HG03439 (cell line): ENCODE measurements at regions not wholly inside any gene's neighbourhood (a gene's known extent, or its start where the extent isn't known, plus 50 kb on each side); places are given as distances from the start of the nearest gene placed in this dataset.
A peak's percentile ranks its signal among the peaks of the same experiment; 100 is the strongest.
"Not testable (repeated sequence)": the region's sequence is repeated elsewhere in the genome, so short reads cannot be mapped to it uniquely, and the experiment has no call there.

ENCODE experiments used
- ATAC-seq: cut with Tn5 transposase; IDR thresholded peaks from one replicate; pipeline ENCODE4 v1.9.1; 2021; ENCODE audit warnings: mild to moderate bottlenecking, moderate library complexity; ENCODE audit not compliant: unreplicated experiment

DNA sequence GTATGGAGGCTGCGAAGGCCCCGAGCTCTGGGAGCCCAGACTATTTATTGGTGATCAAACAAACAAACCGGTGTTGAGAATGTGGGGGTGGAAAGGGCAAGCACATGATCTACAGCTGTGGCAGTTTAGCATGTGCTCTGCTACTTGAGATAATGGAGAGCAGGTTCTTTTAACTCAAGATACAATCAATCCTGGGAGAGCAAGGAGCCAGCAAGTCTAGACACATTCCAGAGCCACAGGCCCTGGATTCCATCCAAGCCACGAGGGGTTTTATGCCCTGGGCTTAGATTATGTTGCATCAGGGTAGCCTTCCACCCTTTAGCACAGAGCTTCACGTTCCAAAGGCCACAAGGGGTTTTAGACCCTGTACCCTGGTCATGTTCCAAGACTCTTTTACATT, 355.9 kb upstream of the ARID1B start:
- not testable (repeated sequence) for ATAC-seq

DNA sequence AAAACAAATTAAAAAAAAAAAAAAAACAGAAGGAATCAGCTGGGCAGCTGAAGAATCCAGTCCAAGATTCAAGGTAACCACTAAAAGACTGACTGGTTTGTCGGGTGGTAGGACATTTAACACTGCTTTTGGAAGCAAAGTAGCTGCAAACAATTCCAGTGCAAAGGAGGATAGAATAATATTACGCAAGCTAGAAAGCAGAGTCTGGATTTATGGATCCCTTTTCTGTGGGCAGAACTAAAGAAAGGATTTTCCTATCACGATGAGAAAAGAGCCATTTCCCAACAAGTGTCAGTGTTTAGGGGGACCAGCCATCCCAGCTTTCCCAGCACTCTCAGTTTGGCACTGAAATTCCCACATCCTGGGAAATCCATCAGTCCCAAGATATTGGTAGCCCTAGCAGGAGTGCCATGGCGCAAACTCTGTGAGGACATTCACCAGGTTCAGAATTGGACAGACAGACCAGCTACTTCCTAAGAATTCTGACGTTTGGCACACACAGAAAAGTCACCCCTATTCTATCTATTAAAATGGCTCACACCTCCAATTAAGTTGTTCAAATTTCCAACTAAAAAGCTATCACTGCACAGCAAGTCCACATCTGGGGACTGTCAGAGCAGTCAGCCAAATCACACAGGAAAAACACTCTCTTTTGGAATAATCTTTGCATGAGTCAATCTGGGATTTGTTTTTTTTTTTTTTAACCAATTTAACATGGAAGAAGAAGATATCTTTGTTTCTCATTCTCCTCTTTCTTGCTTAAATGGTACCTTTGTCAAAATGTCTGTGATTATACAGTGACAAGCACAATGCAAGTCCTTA, 356.8 kb upstream of the ARID1B start:
- no peak for ATAC-seq

DNA sequence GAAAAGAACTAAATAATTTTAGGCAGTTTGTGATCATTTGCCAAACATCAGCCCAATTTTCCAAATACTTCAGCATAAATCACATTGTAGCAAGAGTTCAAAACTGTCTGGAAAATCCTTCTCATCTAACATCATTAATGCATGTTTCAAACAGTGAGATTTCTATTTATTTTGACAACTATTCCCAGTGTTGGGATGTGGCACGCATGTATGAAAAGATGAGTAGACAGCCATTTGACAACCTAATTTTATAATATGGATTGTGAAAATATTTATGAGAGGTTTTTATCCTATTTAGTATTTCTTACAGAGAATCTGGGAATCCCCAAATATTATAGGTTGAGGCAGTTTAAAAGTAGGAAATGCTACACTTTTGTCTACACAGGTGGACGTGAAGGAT, 357.6 kb upstream of the ARID1B start:
- no peak for ATAC-seq

DNA sequence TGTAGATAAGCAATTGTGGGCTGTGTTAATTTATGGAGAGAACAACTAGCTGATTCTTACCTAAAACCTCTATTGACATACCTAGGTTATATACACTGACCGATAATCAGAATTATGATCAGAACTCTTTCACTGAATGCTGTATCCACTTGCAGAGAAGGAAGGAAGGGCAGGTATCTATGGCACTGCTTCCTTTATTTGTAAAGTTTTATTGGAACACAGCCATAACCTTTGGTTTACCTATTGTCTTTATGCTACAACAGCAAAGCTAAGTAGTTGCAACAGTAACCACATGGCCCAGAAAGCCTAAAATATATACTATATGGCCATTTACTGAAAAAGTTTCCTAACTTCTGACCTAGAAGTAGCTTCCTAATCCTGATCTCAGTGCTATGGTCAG, 358.9 kb upstream of the ARID1B start:
- no peak for ATAC-seq

DNA sequence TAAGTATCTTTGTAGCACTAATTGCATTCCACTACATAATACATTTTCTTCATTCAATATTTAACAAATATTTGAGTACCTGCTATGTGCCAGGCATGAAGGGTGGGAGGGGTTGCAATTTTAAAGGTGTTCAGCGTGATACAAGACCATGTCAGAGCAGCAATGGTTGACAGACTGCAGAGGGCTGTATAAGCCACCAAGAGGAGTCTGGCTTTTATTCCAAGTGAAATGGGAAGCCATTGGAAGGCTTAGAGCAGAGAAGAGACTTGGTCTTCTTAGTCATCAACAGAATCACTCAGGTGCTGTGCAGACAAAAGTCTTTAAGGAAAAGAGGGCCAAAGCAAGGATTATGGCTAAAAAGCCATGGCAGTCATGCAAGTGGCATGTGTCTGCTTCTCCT, 360.8 kb upstream of the ARID1B start:
- no peak for ATAC-seq

DNA sequence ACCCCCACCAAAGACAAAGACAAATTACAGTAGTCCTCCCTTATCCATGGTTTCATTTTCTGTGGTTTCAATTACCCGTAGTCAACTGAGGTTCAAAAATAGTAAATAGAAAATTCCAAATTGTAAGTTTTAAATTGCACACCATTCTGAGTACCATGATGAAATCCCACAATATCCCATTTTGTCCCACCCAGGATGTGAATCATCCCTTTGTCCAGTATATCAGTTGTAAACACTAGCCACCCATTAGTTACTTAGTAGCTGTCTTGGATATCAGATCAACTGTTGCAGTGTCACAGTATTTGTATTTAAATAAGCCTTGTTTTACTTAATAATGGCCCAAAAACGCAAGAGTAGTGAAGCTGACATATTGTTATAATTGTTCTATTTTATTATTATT, 364.0 kb upstream of the ARID1B start:
- no peak for ATAC-seq

DNA sequence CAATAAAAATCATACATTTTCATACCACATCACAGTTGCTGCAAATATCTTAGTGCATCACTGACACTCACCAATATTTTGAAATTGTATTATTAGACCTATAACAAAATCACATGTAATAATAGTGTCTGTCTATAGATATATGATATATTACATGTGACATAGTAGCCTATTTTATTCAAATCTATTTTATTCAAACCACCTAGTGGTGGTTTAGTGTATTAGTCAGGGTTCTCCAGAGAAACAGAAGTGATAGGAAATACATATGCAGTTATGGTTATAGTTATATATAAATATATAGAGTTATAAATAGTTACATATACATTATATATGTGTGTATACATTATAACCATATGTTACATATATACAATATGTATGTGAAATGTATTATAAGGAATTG, 366.5 kb upstream of the ARID1B start:
- no peak for ATAC-seq

DNA sequence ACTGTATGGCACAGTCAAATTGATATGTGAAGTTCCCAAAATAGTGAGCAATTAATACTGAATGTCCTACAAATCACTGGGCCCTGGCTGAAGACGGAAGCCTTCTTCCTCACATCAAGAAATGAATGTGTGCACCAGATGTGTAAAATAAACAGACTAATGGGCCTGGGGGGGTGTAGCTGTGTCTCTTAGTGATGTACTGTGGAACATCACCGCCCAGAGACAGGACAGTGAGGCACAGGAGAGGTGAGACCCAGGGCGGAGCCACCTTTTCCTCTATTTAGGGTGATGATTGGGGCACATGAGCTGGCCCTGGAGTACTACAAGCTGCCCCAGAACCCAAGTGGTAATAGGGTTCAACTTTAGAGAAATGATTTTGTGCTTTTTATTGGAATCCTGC, 368.5 kb upstream of the ARID1B start:
- no peak for ATAC-seq

DNA sequence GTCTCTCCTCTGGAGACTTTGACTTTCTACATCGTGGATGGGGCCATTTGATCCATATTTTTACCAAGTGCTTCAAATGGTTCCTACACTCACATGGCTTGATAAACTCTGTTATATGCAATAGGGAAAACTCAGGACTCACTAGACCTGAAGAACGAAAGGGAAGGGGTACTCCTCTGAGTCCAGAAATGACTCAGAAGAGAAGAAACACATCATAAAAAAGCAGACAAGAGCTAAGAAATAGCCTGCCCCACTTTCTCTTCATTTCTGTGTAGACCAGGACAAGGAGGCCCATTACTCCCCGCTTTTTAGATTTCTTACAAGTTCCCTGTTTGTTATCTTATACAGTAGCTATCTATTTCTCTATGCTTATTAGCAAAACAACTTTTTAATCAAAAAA, 369.8 kb upstream of the ARID1B start:
- ATAC-seq: no peak

DNA sequence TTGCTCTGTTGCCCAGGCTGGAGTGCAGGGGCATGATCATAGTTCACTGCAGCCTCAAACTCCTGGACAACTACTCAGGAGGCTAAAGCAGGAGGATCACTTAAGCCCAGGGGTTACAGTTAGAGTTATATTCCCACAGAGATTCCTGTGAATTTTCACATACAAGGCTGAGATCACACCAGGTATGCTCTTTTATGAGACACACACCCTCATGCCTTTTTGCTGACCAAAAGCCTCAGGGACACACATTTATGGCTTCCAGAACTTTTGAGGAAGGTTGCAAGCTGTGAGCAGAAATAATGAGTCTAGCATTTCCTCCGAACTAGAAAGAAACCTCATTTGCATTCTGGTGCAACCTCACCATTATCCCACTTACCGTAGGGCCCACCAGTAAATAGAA, 370.5 kb upstream of the ARID1B start:
- no peak for ATAC-seq

DNA sequence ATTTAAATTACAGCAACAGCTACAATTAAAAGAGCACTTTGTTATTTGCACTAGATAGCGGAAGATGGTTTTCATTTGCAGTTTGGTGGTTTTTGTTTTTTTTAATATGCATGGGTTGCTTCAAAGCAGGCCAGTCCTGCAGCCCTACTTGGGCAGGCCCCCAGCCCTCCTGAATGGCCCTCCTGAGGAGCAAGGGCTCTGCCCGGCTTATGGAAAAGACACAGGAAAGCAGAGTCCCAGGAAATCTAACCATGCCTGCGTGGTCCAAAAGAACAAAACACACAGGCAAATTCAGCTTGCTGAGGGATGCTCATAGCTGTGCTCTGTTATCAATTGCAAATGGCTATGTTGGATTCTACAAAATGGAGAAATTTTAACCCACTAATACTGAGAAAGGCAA, 371.1 kb upstream of the ARID1B start:
- ATAC-seq: no peak

DNA sequence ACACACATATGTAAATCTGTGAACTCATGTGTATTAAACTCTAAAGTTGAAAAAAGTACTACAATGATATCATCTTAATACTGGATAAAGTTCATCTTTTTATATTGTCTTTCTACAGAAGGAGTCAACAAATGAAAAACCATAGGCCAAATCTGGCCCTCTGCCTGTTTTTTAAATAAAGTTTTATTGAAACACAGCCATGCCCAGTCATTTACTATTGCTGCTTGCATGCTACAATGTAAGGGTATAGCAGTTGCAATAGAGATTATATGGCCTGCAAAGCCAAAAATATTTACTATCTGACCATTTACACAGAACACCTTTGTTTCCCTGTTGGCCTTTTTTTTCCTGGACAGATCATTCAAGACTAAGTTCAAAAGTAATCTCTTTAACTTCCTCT, 374.6 kb upstream of the ARID1B start:
- no peak for ATAC-seq

DNA sequence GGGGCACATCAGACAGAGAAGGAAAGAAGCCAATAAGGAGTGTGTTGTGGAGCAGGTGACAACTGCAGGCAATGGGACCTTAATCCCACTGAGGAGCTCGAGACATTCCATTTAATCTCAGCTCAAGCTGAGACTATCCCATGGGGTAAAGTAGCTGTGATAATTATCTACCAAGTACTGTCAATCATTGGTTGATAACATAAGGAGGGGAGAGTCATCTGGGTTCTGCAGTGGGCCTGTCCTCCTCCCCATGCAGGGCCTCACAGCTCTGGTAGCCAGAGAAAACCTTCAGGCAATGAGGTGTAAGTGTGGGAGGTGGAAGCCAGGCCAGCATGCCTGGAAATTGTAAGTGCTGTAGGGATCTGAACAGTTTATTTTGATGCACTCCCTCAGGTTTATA, 375.0 kb upstream of the ARID1B start:
- no peak for ATAC-seq

DNA sequence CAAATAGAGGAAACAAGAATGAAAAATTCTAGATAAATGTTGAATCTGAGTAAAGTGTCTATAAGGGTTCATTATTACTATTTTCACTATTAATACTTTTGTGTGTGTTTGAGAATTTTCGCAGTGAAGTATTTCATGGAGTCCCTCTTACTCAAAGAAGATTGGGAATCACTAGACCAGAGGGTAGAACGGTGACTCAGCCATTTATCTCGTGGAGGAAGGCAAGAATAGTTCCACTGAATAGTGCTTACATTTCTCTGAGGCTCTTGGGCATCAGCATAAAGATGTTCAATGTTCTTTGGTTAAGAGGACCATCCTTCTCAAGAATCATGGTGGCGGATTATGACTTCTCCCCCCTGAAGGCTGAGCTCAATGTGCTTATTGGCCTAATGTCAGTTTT, 376.7 kb upstream of the ARID1B start:
- ATAC-seq: no peak

DNA sequence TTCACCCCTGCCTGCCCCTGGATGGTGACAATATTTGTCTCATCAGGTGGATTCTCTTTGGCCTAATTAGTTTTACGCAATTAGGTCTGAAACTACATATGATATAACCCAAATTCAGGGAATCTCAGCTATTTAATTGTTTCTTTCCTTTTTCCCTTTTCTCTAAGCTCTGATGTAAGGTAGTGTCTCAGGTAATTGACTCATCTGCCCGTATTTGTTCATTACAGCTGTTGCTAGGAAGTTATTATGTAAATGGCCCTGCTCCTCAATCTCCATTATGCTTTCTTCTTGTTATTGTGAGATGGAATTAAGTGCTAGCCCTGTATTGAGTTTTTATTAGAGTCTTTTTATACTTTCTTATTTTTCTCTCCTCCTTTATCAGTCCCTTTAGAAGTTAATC, 378.2 kb upstream of the ARID1B start:
- no peak for ATAC-seq

DNA sequence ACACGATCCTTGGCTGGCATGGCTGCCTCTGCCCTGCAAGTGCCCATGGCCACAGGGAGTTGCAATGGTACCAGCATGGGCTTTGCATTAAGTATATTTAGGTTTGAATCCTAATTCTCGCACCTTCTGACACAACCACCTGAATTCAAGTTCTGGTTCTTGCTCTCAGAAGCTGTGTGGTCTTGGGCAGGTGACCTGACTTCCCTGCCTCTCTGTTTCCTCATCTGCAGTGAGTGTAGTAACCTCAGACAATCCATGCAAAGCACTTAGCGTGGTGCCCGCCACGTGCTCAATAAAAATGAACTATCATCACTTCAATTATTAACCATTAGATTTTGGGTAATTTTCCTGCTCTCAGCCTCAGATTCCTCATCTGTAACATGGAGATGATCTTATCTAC, 378.8 kb upstream of the ARID1B start:
- ATAC-seq: no peak

DNA sequence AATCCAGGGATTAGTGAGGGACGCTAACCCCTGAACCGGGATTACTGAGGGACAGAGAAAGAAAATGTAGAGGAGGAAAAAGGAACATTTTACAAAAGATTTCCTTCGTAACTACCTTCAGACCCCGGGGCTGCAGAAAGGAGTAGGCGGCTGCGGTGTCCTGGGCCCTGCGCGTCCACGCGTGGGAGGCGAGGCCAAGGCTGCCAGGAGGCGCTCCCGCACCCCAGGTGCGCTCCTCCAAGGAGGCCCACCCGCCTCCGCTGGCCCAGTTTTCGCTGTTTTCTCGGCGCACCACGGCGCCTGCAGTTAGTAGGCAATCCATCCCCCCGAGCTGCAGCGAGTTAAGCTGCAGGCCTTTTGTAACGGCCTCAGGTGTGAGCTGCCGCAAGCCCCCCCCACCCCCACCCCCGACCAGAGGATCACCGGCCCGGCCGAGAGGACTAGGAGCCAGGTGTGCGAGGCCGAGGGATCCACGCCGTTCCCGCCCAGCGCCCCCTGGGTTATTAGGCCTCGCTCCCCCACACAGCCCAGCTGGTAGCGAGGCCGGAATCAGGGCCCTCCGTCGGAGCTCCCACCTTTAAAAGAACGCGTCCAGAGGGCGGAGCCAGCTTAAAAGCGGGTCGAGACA, 380.3 kb upstream of the ARID1B start:
- ATAC-seq: no peak

DNA sequence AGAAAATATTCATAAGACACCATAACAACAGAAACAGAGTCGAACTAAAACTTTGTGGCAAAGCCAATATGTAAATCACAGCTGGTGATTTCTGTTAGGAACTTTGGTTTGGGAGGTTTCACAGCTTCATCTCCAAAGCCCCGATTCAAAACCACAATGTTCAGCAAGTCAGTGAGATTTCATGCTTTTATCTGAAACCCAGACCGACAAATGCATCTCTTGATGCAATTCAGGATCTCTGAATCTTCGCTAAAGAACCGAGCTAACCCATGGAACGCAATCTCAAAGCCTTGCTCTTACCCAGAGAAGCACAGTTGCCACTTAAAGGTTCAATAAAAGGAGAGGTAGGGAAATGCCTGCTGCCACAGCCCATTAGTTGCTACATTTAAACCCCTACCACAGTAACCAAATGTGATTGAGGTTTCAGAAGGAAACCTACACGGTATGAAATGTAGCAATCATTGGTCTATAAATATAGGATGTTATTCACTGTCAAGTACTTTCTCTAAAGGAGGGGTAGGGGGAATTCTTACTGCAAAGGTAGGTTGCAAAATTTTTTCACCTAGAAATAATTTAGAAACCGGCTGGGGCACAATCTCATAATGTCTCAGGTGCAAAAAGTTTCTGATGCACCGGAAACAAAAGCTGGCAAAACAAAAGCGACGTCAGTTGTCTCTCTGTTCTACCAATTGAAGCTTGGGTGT, 381.0 kb upstream of the ARID1B start:
- peak; percentile 58 for ATAC-seq

DNA sequence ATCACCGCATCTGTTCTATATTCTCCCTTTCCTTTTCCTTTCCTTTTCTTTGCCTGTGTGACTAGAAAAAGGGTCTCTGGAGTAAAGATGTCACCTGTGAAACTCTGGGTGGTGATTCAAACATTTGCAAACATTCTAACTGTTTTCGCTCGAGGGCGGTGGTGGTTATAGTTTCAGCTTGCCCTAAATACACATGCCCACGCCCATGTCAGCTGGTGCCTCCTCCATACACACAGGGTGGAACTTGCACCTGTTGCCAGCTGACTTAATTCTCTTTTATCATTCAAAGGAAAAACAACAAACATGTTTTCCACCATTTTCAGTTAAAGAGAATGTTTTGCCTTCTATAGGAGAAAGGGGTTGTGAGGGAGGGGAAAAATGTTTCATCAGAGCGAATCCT, 381.9 kb upstream of the ARID1B start:
- peak; percentile 81 for ATAC-seq

DNA sequence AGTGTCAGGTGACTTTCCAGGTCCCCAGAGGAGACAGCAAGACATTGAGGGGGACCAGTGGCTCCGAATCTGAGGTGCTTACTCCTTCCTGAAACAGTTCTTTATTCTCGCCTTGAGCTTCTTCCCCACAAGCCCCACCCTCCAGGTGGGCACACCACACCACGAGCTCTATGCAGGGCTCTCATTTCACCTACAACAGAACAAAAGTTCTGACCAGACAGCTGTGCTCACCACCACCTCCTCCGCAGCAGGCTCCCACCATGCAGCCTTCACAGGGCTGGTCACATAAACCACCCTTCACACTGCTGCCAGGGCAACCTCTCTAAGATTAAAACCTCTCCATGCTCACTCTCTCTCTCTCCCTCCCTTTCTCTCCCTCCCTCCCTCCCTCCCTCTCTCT, 384.5 kb upstream of the ARID1B start:
- no peak for ATAC-seq

DNA sequence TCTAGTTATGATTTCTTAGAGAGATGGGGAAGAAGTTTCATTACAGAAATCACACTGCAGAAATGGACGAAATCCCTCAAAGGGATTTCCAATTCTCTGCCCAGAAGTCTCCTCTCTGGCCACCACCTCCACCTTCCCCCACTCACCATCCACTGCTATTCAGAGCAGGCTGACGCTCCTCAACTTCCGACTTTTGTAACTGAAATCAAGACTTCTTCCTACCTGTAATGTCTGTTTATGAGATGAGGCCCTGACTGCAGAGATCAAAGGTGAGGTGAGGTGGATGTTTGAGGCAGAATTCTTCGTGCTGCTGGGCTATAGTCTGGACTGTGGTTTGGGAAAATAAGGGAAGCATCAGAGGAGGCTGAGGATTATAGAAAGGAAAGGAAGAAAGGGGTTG, 385.2 kb upstream of the ARID1B start:
- no peak for ATAC-seq

DNA sequence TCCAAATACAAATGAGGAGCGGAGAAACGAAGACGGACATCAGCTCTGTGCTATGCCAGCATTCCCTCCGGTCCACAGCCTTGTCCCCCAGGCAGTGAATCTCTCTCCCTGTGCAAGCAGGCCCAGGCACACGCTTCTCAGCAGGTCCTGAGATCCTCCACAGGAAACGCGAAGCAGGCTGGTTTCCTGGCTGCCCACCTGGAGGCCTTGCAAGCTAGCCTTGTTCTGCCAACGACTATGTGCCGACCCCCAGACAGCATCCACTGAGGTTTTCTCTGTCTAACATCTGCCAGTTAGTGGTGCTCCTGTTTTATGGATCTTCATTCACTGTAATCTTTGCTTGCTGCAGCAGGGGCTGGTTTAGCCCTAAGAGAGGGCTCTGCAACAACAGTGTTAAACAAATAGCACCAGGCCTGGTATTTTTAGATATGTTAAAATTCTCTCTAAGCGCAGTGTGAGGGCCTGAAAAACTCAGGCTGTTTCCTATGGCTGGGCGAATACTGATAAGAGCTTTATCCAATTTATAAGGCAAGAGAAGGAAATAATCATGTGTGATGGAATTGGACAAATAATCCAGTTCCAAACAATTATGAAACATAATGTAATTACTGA, 386.0 kb upstream of the ARID1B start:
- ATAC-seq: no peak
